GM23338 (cell line): ENCODE measurements at regions not wholly inside any gene's neighbourhood (a gene's known extent, or its start where the extent isn't known, plus 50 kb on each side); places are given as distances from the start of the nearest gene placed in this dataset.

ENCODE experiments used
- ATAC-seq: fragments of 200-7000 bp; cut with Tn5 transposase; 3 replicates; pipeline ENCODE4 v1.9.1; 2020
- DNase-seq: peaks from one replicate; pipeline ENCODE4 v3.0.0-alpha.2; 2015; ENCODE audit warnings: low spot score
- H2AFZ ChIP-seq: fragments of 200-600 bp; sonication (generic); 2 replicates; pipeline ENCODE4 v1.8.0; 2016; ENCODE audit warnings: antibody characterized with exemption, mild to moderate bottlenecking, moderate library complexity
- H3F3A ChIP-seq: fragments of 200-600 bp; sonication (generic); replicated peaks from 2 replicates; pipeline ENCODE4 v1.8.0; 2017; ENCODE audit warnings: antibody characterized with exemption, mixed run types, low read depth
- H3K27ac ChIP-seq: fragments of 200-600 bp; sonication (generic); 2 replicates; pipeline ENCODE4 v1.6.1; 2016; ENCODE audit warnings: low read depth
- H3K27me3 ChIP-seq: fragments of 200-600 bp; sonication (generic); 2 replicates; pipeline ENCODE4 v1.8.0; 2016; ENCODE audit warnings: mild to moderate bottlenecking, mixed run types, moderate library complexity; ENCODE audit not compliant: insufficient read depth
- H3K36me3 ChIP-seq: fragments of 200-600 bp; sonication (generic); 2 replicates; pipeline ENCODE4 v1.8.0; 2016; ENCODE audit warnings: mild to moderate bottlenecking; ENCODE audit not compliant: insufficient read depth
- H3K4me1 ChIP-seq: fragments of 200-600 bp; sonication (generic); 2 replicates; pipeline ENCODE4 v1.8.0; 2016; ENCODE audit warnings: mild to moderate bottlenecking, moderate library complexity; ENCODE audit not compliant: insufficient read depth
- H3K4me2 ChIP-seq: fragments of 200-600 bp; sonication (generic); 2 replicates; pipeline ENCODE4 v1.7.1; 2017; ENCODE audit warnings: mixed run types
- H3K4me3 ChIP-seq: fragments of 200-600 bp; sonication (generic); 2 replicates; pipeline ENCODE4 v1.6.1; 2016; ENCODE audit warnings: mixed run types
- H3K79me2 ChIP-seq: fragments of 200-600 bp; sonication (generic); replicated peaks from 2 replicates; pipeline ENCODE4 v1.8.0; 2017; ENCODE audit warnings: mild to moderate bottlenecking; ENCODE audit not compliant: insufficient read depth
- H3K9me2 ChIP-seq: fragments of 200-600 bp; sonication (generic); 2 replicates; pipeline ENCODE4 v1.8.0; 2017; ENCODE audit not compliant: insufficient read depth
- H4K20me1 ChIP-seq: fragments of 200-600 bp; sonication (generic); replicated peaks from 2 replicates; pipeline ENCODE4 v1.8.0; 2017; ENCODE audit warnings: mild to moderate bottlenecking; ENCODE audit not compliant: insufficient read depth
- H3K27ac Mint-ChIP-seq: 2 replicates; pipeline ENCODE4 v1.8.0; 2020; ENCODE audit warnings: inconsistent platforms, mild to moderate bottlenecking, moderate library complexity, mixed read lengths
- H3K27me3 Mint-ChIP-seq: 3 replicates; pipeline ENCODE4 v1.8.0; 2022; ENCODE audit warnings: low read depth, mild to moderate bottlenecking, moderate library complexity, mixed read lengths, inconsistent platforms; ENCODE audit not compliant: insufficient read depth, poor library complexity
- H3K36me3 Mint-ChIP-seq: 3 replicates; pipeline ENCODE4 v1.8.0; 2021; ENCODE audit warnings: low read depth, mild to moderate bottlenecking, inconsistent platforms, moderate library complexity, mixed read lengths
- H3K4me1 Mint-ChIP-seq: 3 replicates; pipeline ENCODE4 v1.8.0; 2020; ENCODE audit warnings: mild to moderate bottlenecking, inconsistent platforms, mixed read lengths
- H3K4me3 Mint-ChIP-seq: 3 replicates; pipeline ENCODE4 v1.8.0; 2021; ENCODE audit warnings: moderate library complexity, mild to moderate bottlenecking, inconsistent platforms, mixed read lengths
- H3K9me3 Mint-ChIP-seq: 3 replicates; pipeline ENCODE4 v1.8.0; 2020; ENCODE audit warnings: moderate library complexity, mild to moderate bottlenecking, inconsistent platforms, mixed read lengths
- CREB1 ChIP-seq: fragments of 250-450 bp; sonication (Bioruptor Pico); IDR thresholded peaks from 2 replicates; pipeline ENCODE4 v1.5.0; 2020; ENCODE audit warnings: low read depth, mild to moderate bottlenecking, moderate library complexity
- CTCF ChIP-seq, 2 experiments: fragments of 200-600 bp in 1 of 2; sonication (generic) in 1 of 2; conservative IDR thresholded peaks; 2 replicates each; pipeline versions ENCODE4 v1.5.1 to v1.6.1; 2016 to 2017; ENCODE audit warnings: antibody characterized with exemption in 2 of 2, low read depth in 2 of 2, mild to moderate bottlenecking in 2 of 2, moderate library complexity in 1 of 2
- ETS1 ChIP-seq: IDR thresholded peaks from 2 replicates; pipeline ENCODE4 v1.6.1; 2016; ENCODE audit warnings: antibody characterized with exemption
- EZH2phosphoT487 ChIP-seq: fragments of 200-600 bp; sonication (generic); IDR thresholded peaks from one replicate; pipeline ENCODE4 v1.8.1; 2018; ENCODE audit warnings: antibody characterized with exemption; ENCODE audit not compliant: unreplicated experiment
- JUNB ChIP-seq: IDR thresholded peaks from one replicate; pipeline ENCODE4 v1.6.1; 2016; ENCODE audit warnings: antibody characterized with exemption; ENCODE audit not compliant: unreplicated experiment
- NANOG ChIP-seq: IDR thresholded peaks from 2 replicates; pipeline ENCODE4 v1.6.1; 2016; ENCODE audit warnings: antibody characterized with exemption, borderline replicate concordance
- POLR2AphosphoS5 ChIP-seq: IDR thresholded peaks from 2 replicates; pipeline ENCODE4 v1.6.1; 2016; ENCODE audit warnings: antibody characterized with exemption, low read depth
- REST ChIP-seq: IDR thresholded peaks from one replicate; pipeline ENCODE4 v1.6.1; 2018; ENCODE audit warnings: antibody characterized with exemption; ENCODE audit not compliant: unreplicated experiment
- STAT1 ChIP-seq: IDR thresholded peaks from one replicate; pipeline ENCODE4 v1.6.1; 2016; ENCODE audit warnings: antibody characterized with exemption; ENCODE audit not compliant: unreplicated experiment
- ZNF114 ChIP-seq: fragments of 250-450 bp; sonication (Bioruptor Pico); IDR thresholded peaks from 2 replicates; pipeline ENCODE4 v1.5.0; 2020; ENCODE audit warnings: mild to moderate bottlenecking, moderate library complexity

- no peaks in the 10 kb centered on the region for H3K9me2 ChIP-seq
- Mint-ChIP-seq H3K27me3 (peaks cover 8% of the 10 kb centered on the region), H3K4me1 (peaks cover 13% of the 10 kb centered on the region), H3K9me3 (no peaks in the 10 kb centered on the region), H3K36me3 (no peaks in the 10 kb centered on the region), H3K4me3 (no peak overlapping the region), H3K27ac (no peak overlapping the region)
- no peaks in the 10 kb centered on the region for H3K36me3 ChIP-seq
- no peak overlapping the region for H3K4me3 ChIP-seq
- no peak overlapping the region for H3K4me2 ChIP-seq
- peaks cover 8% of the 10 kb centered on the region; the same call in 1 of the 2 replicates for H3K4me1 ChIP-seq
- H4K20me1 ChIP-seq: no peaks in the 10 kb centered on the region
- no peak for ATAC-seq
- H3K79me2 ChIP-seq: no peaks in the 10 kb centered on the region
- no peak overlapping the region for H3K27ac ChIP-seq
- DNase-seq: no peak
- no peak overlapping the region; the same call in 1 of the 2 replicates for H2AFZ ChIP-seq
- TF ChIP-seq NANOG (no peak), JUNB (no peak), ZNF114 (CRISPR knock-in tag) (no peak), ETS1 (no peak), REST (no peak), CREB1 (CRISPR knock-in tag) (no peak), CTCF (conservative IDR thresholded peaks at IDR 0.05; ENCODE audit: low read depth in 2 of 2) (no peak), EZH2phosphoT487 (no peak), POLR2AphosphoS5 (no peak), STAT1 (no peak)
- H3K27me3 ChIP-seq: no peaks in the 10 kb centered on the region
- no peaks in the 10 kb centered on the region; the same call in 1 of the 2 replicates for H3F3A ChIP-seq
Measured at GRCh38 chr2:47257946-47258348, 81.6 kb upstream of the CALM2 start.
